ENCODE measurements at regions not wholly inside any gene's neighbourhood (a gene's known extent, or its start where the extent isn't known, plus 50 kb on each side); places are given as distances from the start of the nearest gene placed in this dataset.

DNA sequence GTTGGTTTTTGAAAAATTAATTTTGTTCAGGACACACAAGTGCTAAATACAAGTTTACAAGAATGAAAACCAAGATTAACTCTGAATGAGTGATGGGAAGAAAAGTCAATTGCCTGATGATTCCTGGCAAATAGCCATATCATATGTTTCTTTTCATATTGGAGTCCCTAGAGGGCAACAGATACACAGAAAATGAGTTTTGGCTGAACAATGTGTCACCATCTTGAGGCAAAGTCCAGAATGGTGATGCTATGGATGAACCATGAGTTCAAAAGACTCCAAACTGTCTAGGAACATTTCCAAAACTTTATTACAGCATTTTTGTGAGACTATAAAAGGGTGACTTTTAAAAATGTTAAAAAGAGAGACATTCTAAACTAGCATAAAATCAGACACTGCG lies 382.9 kb downstream of the TMEM161B start:
- TF ChIP-seq, protein P1, sequence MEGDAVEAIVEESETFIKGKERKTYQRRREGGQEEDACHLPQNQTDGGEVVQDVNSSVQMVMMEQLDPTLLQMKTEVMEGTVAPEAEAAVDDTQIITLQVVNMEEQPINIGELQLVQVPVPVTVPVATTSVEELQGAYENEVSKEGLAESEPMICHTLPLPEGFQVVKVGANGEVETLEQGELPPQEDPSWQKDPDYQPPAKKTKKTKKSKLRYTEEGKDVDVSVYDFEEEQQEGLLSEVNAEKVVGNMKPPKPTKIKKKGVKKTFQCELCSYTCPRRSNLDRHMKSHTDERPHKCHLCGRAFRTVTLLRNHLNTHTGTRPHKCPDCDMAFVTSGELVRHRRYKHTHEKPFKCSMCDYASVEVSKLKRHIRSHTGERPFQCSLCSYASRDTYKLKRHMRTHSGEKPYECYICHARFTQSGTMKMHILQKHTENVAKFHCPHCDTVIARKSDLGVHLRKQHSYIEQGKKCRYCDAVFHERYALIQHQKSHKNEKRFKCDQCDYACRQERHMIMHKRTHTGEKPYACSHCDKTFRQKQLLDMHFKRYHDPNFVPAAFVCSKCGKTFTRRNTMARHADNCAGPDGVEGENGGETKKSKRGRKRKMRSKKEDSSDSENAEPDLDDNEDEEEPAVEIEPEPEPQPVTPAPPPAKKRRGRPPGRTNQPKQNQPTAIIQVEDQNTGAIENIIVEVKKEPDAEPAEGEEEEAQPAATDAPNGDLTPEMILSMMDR (IDR thresholded peaks at IDR 0.05; ENCODE audit: low read depth, low read length, missing control alignments): no peak
- no peak overlapping the region for H3K4me3 ChIP-seq (ENCODE audit: low read depth, low read length)
- in situ Hi-C loops (cut with HindIII; ENCODE audit: low sequenced_read_pairs): no loop called here
- no peak for DNase-seq (ENCODE audit: low read depth)

DNA sequence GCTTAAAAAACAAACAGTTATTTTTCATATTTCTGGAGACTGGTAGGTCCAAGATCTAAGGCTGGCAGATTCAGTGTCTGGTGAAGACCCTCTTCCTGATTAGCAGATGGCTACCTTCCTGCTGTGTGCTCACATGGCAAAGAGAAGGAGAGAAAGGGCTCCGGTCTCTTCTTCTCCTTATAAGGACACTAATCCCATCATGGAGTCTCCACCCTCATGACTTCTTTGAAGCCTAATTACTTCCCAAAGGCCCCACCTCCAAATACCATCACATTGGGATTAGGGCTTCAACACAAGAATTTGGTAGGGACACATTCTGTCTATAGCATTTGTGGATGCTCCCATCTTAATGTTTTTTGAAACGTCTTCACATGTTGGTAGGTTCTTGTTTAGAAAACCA lies 391.1 kb downstream of the TMEM161B start:
- DNase-seq (ENCODE audit: low read depth): no peak
- no peak overlapping the region for H3K4me3 ChIP-seq (ENCODE audit: low read depth, low read length)
- in situ Hi-C loops (cut with HindIII; ENCODE audit: low sequenced_read_pairs): no loop called here
- TF ChIP-seq, protein P1 (IDR thresholded peaks at IDR 0.05; ENCODE audit: low read depth, low read length, missing control alignments): no peak

DNA sequence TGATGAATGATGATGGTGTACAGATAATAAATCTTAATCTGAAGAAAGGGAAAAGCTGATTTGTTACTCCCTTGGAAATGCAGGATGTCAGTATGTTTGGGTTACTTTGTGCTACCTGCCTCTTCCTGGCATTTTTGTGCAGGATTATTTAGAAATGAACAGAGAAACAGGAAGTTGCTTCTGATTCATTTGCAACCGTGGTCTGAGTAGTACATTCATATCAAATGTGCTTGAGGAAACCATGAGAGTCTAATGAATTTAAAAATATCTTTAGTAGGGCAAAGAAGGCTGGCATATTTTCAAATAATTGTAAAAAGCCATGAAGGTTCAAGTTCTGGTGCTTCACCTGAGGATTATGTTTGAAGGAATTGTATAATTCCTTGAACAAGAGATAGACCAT lies 391.6 kb downstream of the TMEM161B start:
- TF ChIP-seq, protein P1 (IDR thresholded peaks at IDR 0.05; ENCODE audit: low read depth, low read length, missing control alignments): no peak
- H3K4me3 ChIP-seq (ENCODE audit: low read depth, low read length): no peak overlapping the region
- in situ Hi-C loops (cut with HindIII; ENCODE audit: low sequenced_read_pairs): no loop called here
- no peak for DNase-seq (ENCODE audit: low read depth)

DNA sequence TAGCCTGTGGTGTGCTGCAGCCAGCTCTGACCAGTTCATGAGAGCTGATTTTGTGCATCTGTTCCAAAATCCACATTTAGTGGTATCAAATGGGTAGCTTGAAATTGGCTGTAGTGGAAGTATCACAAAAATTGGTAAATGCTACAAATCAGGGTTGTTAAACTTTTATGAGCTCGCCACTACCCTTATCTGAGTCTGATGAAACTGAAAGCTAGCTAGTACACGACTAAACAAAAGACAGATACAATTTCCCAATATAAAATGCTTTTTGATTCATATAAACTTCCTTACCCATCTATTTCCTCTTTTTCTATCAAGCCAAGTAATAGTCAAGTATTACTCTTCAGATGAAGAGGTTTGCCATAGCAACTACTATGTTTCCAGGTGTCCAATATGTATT lies 392.0 kb downstream of the TMEM161B start:
- in situ Hi-C loops (cut with HindIII; ENCODE audit: low sequenced_read_pairs): no loop called here
- DNase-seq (ENCODE audit: low read depth): no peak
- TF ChIP-seq, protein P1 (IDR thresholded peaks at IDR 0.05; ENCODE audit: low read depth, low read length, missing control alignments): no peak
- H3K4me3 ChIP-seq (ENCODE audit: low read depth, low read length): no peak overlapping the region

DNA sequence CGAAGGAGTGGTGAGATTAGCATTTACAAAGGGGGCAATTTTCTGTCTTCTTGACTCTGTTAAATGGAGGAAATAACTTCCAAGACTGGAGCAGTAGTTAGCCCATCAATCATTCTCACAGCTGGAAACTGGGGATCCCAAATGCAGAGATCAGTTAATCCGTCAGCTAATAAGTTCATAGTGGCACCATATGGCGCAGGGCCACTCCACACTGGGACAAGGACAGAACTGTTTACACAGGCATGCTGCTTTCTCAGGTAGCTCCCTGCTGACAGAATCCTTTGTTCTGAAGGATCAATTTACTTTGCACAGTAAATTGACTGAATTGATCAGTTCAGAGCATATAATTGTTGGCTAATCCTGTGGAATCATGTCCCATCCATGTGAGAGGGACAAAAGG lies 395.7 kb downstream of the TMEM161B start:
- TF ChIP-seq, protein P1 (IDR thresholded peaks at IDR 0.05; ENCODE audit: low read depth, low read length, missing control alignments): no peak
- no peak for DNase-seq (ENCODE audit: low read depth)
- in situ Hi-C loops (cut with HindIII; ENCODE audit: low sequenced_read_pairs): no loop called here
- no peak overlapping the region for H3K4me3 ChIP-seq (ENCODE audit: low read depth, low read length)

DNA sequence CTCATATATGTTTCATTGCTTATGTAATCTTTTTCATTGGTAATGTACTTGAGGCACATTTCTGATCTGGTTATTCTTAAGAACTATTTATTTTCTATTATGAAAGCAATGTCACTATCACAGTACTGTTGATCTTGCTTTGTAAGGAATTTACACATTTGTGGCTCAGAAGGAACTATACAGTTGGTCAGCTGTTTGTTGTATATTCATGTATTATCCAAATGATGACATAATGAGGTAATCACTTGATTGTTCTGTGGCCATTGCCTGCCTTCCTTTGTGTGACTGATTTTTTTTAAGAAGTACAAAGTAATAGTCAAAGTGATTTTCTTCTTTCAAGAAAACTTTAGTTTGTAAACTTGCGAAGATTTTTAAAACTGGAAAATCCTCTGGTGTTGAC lies 399.9 kb downstream of the TMEM161B start:
- no peak for DNase-seq (ENCODE audit: low read depth)
- no peak overlapping the region for H3K4me3 ChIP-seq (ENCODE audit: low read depth, low read length)
- in situ Hi-C loops (cut with HindIII; ENCODE audit: low sequenced_read_pairs): no loop called here
- TF ChIP-seq, protein P1 (IDR thresholded peaks at IDR 0.05; ENCODE audit: low read depth, low read length, missing control alignments): no peak

DNA sequence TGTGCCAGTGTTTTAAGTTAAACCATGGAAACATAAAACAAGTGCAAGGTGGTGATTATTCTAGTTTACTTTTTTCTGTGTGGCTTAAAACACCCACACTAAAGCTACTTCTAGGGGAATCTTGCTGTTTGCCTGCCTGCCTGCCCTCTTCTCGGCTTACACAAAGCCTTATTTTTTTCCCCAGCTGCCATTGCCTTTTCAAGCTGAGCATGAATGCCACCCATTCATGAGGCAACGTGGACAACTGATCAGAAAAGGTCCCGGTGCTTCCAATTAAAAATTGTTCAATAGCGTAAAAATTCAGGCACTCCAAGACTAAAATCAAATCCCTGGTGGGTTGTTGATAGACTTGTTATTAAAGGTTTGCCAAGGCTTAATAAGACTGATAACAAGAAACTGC lies 401.4 kb downstream of the TMEM161B start:
- H3K4me3 ChIP-seq (ENCODE audit: low read depth, low read length): no peak overlapping the region
- DNase-seq (ENCODE audit: low read depth): no peak
- in situ Hi-C loops (cut with HindIII; ENCODE audit: low sequenced_read_pairs): no loop called here
- TF ChIP-seq, protein P1 (IDR thresholded peaks at IDR 0.05; ENCODE audit: low read depth, low read length, missing control alignments): no peak

All from astrocyte of the cerebellum (primary cell).